Activated CD4-positive, alpha-beta T cell treated with anti-CD3 and anti-CD28 coated beads for 24 hours (primary cell): ENCODE measurements at regions not wholly inside any gene's neighbourhood (a gene's known extent, or its start where the extent isn't known, plus 50 kb on each side); places are given as distances from the start of the nearest gene placed in this dataset.
A peak's percentile ranks its signal among the peaks of the same experiment; 100 is the strongest.
"Not testable (repeated sequence)": the region's sequence is repeated elsewhere in the genome, so short reads cannot be mapped to it uniquely, and the experiment has no call there.

Experiments used
- DNase-seq, 2 donors: peaks; one replicate each; pipeline ENCODE4 v3.0.0-alpha.2; 2020; ENCODE audit warnings: low read depth in 2 of 2

GRCh38 chr17:83192161-83192788 is 112.9 kb downstream of the METRNL start:
- no peak for DNase-seq

GRCh38 chr17:83192789-83193335 is 113.5 kb downstream of the METRNL start:
- DNase-seq, result not testable (repeated sequence)

GRCh38 chr17:83193336-83194185 is 114.2 kb downstream of the METRNL start:
- DNase-seq, result no peak

DNA sequence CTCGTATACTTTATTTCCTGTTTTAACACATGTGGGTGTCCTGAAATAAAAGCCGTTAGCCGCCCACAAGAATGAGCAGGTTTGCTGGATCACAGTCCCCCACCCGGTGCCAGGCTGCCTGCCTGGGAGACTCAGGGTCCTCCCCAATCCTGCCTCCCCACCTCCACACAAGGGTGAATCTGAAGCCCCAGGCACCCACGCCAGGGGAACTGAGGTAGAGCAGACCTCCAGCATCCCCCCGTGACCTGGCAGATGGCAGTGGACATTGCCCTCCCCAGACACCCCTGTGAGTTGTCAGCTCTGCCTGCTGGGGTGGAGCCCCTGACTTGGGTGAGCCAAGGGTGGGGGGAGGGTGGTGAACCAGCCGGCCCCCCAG is 114.8 kb downstream of the METRNL start:
- DNase-seq, result no peak

GRCh38 chr17:83194761-83195329 is 115.4 kb downstream of the METRNL start:
- no peak for DNase-seq

GRCh38 chr17:83195330-83196023 is 116.1 kb downstream of the METRNL start:
- DNase-seq, result no peak

DNA sequence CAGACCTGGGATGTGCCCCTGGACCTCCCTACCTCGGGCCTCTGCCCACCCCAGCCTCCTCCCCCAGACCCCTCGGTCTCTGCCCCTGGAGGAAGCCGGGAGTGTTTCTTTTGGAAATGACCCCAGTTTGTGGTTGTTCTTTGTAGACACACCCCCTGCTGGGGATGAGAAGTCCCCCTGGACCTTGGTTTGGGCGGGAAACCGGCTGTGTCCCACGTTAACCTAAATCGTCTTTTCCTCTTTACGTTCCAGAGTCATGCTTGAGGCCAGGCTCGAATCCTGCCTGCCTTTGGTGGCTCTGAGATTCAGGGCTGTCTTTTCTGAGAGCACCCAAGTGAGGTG is 116.6 kb downstream of the METRNL start:
- DNase-seq, result no peak

DNA sequence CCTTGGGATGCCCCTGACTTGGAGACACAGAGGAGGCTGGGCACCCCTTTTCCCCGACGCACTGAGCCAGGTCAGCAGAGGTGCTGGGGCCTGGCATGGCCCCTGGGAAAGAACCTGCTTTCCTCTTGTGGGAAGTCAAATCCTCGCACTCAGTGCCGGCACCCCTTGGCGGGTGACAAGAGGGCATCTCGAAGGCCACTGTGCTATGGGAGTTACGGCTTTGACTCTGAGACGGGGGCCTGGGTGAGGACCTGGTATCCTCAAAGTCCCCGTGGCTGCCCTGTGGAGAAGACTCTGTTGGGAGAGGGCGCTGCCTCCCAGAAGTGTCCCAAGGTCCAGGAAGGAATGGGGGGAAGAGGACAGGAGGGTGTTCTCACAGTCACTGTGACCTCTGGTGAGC is 117.0 kb downstream of the METRNL start:
- no peak for DNase-seq

DNA sequence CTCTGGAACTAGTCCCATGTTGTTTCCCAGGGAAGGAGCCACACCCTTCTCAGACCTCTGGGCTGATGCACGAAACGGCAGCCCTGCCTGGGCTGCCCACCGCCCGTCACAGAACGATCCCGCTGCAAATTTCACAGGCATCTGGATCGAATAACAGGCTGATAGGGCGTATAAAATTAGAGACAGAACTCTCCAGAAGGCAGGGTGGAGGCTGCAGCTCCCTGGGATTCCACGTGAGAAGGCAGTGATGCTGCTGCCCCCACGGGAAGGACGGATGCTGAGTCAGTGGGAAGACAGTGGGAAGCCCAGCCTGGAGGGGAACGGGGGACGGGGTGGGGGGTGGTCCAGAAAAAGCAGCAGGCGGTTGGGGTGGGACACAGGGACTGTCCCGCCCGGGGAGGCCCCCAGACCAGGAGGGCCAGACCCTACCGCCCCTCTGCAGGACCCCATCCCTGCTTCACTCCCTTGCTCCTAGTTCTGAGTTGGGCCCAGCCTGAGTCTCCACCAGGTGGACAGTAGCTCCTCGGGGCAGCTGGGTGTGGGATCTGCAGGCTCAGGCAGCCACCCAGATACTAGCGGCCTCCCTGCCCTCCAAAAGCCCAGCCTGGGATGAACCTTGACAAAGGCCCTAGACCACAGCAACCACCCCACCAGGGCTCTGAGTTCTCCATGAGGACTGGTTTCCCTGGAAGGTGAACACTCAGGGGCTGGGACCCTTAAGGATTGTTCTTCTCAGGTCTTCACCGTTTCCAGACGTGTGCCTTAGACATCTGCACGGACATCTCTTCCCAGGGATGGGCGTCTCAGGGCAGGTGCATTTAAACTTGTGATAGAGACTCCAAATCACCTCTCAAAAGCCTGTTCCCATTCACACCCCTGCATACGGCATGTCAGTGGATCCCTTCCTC is 117.8 kb downstream of the METRNL start:
- no peak for DNase-seq

GRCh38 chr17:83198366-83199341 is 119.2 kb downstream of the METRNL start:
- no peak for DNase-seq

DNA sequence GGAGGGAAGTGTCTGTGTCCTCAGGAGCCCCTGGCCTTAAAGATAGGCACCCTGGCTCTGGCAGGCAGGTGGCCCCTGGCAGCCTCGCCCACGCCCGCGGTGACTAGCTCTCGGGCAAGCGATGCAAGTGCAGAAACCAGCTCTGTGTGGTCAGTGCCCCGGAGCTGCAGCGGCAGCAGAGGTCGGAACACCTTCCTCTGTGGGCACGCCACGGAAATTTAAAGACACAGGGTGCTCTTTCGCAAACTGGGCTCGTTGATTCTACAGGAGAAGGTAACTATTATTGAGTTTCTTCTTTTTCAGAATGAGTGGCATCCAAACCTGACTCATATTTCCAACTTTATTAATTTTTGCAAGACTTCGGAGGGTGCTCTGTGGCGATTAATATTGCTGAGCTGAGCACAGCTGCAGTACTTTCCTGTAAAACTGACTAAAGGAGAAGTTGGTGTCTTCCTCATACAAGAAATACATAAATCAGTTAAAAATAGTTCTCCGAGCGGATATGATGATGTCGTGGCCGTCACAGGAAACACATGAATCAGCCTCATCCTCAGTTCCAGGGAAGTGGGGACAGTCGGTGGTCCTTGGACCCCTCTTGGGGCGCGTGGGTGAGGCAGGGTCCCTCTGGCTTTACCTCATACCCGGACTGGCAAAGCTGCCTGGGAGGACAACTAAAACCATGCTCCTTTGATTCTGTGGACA is 120.2 kb downstream of the METRNL start:
- peak; percentile 19 to 54 for DNase-seq

- DNase-seq, result no peak
These were observed 120.9 kb downstream of the METRNL start for GRCh38 chr17:83200231-83200699.

DNA sequence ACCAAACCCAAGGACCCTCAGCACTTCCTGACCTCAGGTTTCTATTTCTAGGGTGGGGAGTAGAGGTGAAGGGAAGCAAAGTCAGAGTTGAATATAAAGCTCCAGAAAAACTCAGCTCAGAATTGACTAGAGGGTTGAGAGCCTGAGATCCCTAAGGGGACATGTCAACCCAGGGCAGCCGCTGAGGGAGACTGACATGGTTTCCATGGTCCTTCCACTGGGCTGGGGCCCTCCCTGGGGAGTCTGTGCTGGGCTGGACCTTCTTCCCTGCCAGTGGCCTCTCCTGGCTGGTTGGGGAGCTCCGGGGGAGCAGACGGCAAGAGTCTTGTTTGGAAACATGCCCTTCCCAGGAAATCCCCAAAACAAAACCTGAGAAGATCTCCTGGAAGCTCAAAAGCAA is 121.3 kb downstream of the METRNL start:
- DNase-seq, result no peak

GRCh38 chr17:83201206-83202001 is 122.0 kb downstream of the METRNL start:
- DNase-seq, result no peak

DNA sequence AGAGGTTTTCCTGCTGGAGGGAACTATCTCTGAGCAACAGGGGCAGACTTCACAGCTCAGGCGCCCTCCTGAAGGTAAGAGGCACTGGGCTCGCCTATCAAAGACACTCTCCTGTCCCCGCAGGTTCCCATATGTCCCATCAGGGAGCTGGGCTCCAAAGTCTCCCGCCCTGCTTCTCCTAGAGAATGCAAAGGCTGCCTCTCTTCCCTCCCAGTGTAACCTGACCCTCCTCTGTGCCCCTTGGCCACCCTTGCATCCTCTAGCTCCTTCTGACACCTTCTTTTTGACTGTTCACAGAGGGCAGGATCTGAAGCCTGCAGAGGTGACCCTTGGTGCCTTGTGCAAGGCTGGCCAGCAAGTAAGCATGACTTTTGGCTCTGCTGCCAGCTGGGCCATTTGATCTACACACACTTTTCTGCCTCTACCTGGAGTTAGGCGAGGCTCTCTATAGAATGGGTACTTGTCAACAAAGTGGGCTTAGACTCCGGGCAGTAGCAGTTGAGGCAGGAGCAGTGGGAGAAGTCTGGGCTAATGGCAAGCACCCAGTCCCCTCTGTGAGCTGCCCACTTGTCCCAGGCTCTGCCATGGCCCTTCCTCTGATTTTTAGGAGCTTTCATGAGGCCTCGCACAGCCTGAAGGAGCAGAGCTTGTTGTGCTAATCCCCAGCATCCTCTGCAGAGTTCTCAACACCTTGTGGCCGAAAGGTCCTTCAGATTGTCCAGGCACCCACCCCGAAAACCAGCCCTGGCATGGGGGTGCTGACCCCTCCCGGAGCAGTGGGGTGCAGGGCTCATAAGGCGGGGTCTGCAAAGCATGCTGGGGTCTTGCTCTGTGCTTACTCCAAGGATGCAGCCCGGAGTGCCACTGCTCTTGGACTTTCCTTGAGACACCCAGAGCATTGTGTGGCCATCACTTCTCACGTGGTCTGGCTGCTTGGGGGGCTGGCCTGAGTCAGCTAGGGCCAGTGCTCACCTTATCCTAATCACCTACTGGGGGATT is 122.9 kb downstream of the METRNL start:
- no peak for DNase-seq

- DNase-seq, result no peak
These were observed 123.7 kb downstream of the METRNL start for GRCh38 chr17:83203073-83203471.
